GM10266 (cell line): ENCODE measurements at regions not wholly inside any gene's neighbourhood (a gene's known extent, or its start where the extent isn't known, plus 50 kb on each side); places are given as distances from the start of the nearest gene placed in this dataset.

Experiments
- DNase-seq: peaks from one replicate; pipeline ENCODE4 v3.0.0; 2012; ENCODE audit errors: extremely low spot score
- TF ChIP-seq, protein P1 (sequence below): IDR thresholded peaks from 2 replicates; pipeline ENCODE4 v1.5.1; 2012; ENCODE audit warnings: mild to moderate bottlenecking, low read depth; ENCODE audit not compliant: control insufficient read depth, insufficient read depth; ENCODE audit errors: missing control alignments

GRCh38 chr5:162990063-162990462 lies 447.3 kb upstream of the CCNG1 start:
- TF ChIP-seq, protein P1, sequence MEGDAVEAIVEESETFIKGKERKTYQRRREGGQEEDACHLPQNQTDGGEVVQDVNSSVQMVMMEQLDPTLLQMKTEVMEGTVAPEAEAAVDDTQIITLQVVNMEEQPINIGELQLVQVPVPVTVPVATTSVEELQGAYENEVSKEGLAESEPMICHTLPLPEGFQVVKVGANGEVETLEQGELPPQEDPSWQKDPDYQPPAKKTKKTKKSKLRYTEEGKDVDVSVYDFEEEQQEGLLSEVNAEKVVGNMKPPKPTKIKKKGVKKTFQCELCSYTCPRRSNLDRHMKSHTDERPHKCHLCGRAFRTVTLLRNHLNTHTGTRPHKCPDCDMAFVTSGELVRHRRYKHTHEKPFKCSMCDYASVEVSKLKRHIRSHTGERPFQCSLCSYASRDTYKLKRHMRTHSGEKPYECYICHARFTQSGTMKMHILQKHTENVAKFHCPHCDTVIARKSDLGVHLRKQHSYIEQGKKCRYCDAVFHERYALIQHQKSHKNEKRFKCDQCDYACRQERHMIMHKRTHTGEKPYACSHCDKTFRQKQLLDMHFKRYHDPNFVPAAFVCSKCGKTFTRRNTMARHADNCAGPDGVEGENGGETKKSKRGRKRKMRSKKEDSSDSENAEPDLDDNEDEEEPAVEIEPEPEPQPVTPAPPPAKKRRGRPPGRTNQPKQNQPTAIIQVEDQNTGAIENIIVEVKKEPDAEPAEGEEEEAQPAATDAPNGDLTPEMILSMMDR: no peak
- DNase-seq: no peak

GRCh38 chr5:162990856-162991497 lies 446.4 kb upstream of the CCNG1 start:
- no peak for DNase-seq
- TF ChIP-seq, protein P1: no peak

DNA sequence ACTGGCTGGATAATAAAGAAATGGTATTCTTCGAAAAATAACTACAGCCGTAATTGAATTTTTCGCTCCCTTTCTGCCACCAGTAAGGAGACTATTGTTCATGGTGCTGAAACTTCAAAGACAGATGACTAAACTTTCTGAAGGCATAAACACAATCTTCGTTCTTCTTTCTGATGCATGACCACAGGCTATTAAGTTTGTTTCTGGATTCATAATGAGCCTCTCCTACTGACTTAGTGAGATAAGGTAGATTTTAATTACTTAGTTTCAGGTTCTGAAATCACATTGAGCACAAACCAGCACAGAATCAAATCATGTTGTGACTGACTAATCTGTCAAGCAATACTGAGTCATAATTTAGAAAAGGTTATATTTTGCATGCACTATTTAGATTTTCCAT lies 441.8 kb upstream of the CCNG1 start:
- TF ChIP-seq, protein P1: no peak
- DNase-seq: no peak

GRCh38 chr5:162996053-162996452 lies 441.3 kb upstream of the CCNG1 start:
- TF ChIP-seq, protein P1: no peak

DNA sequence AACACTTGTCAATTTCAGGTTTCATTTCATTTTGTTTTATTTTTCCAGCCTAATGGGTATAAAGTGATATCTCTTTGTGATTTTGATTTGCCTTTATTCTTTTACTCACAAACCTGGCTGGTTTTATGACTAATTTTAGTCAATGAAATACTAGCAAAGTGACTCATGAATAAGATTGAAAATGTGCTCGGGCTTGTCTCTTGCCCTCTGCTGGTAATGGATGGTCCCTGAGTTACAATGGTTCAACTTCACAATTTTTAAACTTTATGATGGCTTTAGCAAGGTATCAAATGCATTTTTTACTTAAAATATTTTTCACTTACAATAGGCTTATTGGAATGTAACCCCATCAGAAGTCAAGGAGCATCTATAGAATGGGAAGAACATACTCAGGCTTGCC lies 431.4 kb upstream of the CCNG1 start:
- TF ChIP-seq, protein P1: no peak
- DNase-seq: no peak

More at GRCh38 chr5:162996053-162996452, 441.3 kb upstream of the CCNG1 start:
- DNase-seq: no peak

GRCh38 chr5:163022582-163023128 lies 414.7 kb upstream of the CCNG1 start:
- DNase-seq: no peak
- TF ChIP-seq, protein P1: no peak

DNA sequence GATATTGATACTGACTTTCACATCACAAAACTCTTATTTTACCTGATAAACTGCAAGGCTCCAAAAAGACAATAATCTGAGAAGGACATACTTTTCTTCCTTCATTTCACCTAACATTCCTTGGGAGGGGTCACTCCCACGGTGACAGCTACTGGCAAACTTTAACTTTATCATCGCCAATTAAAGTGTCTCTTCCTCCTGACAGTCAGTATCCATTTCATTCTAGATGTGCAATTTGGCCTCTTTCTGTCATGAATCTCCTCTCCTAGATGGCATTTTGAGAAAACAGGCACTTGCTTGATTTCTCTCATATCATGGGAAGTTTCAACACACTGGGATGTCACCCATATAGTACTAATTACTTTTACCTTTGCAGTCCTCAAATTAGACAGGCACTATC lies 413.5 kb upstream of the CCNG1 start:
- no peak for DNase-seq
- TF ChIP-seq, protein P1: no peak
